ELF-1 (cell line): ENCODE measurements at regions not wholly inside any gene's neighbourhood (a gene's known extent, or its start where the extent isn't known, plus 50 kb on each side); places are given as distances from the start of the nearest gene placed in this dataset.

Source experiments
- DNase-seq: peaks from one replicate; pipeline ENCODE4 v3.0.0-alpha.2; 2016; ENCODE audit warnings: low read depth, low spot score

- DNase-seq: no peak
Observed at GRCh38 chr5:123819386-123819785, 307.4 kb downstream of the CSNK1G3 start.

DNA sequence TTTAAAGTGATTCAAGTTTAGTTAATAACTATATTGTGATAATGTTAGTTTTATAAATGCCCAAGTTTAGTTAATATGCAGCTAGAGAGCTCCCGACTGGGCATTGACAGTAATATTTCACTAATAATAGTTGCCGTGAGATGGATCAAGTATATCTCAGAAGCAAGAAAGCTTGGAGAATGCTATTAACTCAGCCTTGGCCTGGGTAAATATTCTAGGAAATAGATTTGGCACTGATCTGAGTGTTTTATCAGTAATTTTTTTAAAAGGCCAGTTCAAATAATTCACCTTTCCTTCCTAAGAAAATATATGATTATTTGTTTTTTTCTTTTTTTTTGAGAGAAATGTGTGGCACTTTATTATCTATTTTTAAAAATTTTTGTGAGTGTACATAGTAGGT is 305.3 kb downstream of the CSNK1G3 start:
- DNase-seq: no peak

DNA sequence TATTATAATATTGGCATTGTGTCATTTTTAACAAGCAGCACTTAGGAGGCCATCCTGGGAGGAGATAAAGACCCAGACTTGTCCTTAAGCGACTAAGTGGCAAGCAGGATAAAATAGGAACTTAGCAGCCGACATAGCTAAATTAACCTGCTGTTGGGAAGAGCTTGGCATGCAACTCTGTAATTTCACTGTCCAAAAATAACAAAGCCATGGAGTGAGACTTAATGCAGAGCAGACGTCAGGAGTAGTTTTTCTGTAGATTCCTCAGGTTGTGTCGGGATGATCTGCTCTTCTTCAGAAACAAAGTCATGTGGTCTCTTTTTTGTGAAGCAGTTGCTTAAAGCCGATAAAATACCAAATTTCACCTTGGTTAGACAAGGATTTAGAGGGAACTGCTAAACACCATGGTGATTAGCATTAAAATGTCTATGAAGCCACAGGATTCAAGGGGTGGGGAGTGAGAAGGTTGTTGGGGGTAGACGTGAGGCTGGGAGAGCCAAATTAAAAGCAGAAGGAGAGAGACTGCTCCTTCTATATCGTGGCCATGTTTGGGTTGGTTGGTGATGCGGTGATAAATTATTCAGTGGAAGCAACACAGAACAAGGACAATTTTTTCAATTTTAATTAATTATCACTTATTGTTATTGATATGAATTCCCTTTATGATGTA is 303.0 kb downstream of the CSNK1G3 start:
- DNase-seq: no peak

- no peak for DNase-seq
Observed at GRCh38 chr5:123813937-123814624, 302.1 kb downstream of the CSNK1G3 start.

DNA sequence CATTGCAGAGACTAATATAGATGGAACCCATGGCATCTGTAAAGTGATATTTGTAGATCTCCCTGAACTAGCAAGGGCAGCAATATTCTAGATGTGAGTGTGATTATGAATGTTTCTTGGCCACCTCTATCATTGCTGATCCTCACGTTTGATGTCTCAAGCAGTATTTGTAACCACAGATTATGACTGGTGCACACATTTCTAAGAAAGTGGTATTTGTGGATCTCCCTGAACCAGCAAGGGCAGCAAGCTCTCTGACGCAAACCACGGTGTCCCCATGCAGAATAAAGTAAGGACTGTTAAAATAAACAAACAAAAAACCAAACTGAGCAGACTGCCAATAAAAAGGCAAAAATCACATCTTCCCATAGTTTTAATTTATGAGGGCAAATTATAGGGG is 301.3 kb downstream of the CSNK1G3 start:
- no peak for DNase-seq

GRCh38 chr5:123811831-123812230 is 299.9 kb downstream of the CSNK1G3 start:
- no peak for DNase-seq

GRCh38 chr5:123810746-123811340 is 298.9 kb downstream of the CSNK1G3 start:
- DNase-seq: no peak

DNA sequence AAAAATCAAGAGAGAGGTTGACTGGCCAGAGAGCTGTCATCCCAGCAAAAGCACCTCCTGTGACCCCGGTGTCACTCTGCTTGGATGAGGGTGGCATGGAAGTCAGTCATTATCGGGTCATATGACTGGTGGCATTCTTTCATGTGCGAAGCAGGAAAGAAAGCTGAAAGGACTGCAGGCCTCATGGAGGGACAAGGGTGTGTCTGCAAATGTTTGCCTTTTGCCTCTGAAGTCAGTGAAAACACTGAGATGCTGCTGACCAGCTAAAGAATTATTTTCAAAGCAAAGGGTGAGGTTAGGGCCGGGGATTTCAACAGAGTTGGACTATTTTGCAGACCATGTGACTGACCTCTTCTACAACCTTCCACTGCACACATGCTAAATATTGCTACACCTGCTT is 298.3 kb downstream of the CSNK1G3 start:
- peak; percentile 28 for DNase-seq

DNA sequence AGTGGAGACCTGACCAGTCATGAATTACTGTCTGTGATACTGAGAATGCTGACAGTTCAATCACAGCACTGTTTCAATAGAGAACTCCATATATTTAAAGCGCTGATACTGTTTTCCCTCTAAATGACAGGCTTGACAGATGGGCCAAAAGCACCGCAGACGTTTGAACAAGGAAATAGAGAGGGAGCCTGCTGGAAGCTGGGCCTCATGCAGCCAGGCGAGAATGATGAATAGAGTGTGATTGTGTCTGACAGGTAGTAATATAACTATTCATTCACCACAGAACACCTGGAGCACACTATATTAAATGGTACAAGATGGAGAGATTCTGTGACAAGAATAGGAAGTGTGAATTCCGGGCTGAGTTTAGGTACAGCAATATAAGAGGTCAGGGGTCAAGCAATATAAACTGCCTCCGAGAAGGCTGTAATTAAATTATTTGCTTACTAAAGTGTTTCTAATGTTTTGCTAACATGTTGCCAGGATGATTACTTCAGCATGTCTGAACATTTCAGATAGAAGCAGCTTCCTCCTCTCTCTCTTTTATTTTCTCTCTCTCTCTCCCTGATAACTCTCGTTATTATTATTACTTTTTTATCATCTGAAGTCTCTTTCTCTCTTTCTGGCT is 297.7 kb downstream of the CSNK1G3 start:
- DNase-seq: no peak

DNA sequence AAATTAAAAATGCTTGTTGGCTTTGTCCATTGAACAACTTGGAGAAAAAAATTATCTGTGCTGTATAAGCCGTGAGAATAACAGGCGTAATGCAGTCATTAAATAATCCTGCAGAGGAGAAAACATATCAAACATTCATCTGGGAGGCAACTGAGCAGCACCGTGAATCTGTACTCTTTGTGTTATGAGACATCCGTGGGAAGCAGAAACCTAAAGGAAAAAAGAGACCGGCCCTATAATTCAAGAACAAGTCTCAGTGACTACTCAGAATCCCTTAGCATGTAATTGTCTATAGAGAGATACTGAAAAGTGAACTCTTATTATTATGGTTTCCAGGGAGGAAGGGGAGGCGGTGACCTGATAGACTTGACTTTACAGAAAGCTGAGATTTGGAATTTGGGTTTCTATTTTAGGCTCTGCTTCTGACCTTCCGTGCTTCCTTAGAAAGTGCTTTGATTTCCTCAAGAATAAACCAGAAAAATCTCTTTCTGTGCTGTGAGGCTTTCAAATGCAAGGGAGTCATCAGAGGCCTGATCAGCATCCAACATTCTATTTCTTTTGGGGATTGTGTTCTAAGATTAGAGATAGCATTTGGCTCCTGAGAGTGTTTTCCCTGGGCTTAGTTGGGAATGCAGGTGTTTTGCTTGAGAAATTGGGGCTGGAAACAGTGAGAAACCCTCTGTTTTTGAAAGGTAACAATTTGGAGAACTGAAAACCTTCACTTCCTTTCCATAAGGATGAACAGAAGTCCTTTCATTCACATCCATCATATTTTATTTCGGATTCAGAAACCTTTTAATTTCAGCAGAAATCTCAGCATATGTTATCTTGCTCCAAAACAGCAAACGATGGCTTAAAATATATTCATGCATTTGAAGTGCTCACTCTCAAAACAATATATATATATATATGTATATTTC is 296.7 kb downstream of the CSNK1G3 start:
- DNase-seq: no peak

DNA sequence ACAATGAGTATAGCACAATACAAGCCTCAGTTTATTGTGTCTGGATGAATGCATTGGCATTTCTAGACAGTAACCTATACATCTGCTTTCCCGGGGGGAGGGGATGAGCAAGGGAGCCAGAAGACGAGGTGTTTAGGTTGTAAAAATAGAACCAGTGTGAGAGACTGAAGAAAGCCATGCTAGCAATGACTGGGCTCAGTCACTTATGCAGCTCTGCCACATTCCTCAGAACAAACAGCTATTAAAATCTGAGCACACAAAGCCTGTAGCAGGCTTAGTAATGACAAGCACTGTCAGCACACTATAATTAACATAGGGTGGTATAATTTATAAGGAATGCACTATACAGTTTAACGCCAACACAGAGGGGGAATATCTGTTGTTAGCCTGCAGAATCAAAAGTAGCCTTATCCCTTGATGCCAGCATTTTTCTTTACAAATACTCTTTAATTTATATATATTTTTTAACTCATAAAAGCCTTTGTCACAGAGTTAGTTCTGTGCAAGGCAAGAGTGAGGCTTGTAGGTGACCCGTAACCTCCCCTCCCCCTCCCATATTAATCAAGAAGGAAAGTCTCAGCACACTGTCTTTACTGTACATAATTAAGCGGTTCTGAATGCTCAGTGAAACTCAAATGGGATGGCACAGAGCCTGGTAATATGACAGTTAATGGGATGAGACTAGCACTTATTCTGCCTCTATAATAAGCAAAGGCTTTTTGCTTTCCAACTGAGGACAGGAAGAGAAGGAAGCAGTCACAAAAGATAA is 295.4 kb downstream of the CSNK1G3 start:
- DNase-seq: peak; percentile 70

GRCh38 chr5:123806644-123807043 is 294.7 kb downstream of the CSNK1G3 start:
- DNase-seq: no peak

DNA sequence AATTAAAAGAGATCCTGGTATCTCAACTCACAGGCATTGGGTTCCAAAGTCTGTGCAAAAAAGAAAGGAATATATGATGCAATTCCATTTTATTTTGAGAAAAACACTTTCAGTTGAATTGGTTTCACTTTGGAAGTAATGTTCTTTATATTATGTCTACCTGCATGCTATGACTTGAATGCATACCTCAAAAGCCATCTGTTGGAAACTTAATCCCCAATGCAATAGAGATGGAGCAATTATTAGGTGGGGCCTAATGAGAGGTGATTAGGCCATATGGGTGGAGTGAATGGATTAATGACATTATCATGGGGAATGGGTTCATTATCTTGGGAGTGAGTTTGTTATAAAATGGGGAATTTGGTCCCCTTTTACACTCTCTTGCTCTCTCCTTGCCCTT is 293.3 kb downstream of the CSNK1G3 start:
- no peak for DNase-seq

GRCh38 chr5:123803359-123803758 is 291.4 kb downstream of the CSNK1G3 start:
- no peak for DNase-seq

GRCh38 chr5:123802298-123802951 is 290.4 kb downstream of the CSNK1G3 start:
- peak; percentile 67 for DNase-seq

DNA sequence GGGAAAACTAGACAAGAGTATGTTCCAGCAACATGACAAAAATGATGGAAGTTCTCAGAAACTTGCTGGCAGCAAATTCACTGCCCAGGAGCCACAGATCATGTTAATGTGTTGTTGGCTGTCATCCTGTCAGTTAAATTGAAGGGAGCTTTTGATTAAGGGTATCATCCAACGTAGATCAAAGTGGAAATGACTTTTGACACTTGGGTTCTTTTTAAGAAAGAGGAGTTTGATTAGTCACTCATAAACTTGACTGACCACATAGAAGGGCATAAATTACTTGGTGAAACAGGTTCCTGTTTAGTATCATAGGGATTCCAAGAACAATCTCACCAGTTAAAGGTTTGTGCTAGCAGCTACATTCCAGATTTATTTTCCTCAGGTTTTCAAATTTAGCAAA is 288.7 kb downstream of the CSNK1G3 start:
- DNase-seq: no peak

DNA sequence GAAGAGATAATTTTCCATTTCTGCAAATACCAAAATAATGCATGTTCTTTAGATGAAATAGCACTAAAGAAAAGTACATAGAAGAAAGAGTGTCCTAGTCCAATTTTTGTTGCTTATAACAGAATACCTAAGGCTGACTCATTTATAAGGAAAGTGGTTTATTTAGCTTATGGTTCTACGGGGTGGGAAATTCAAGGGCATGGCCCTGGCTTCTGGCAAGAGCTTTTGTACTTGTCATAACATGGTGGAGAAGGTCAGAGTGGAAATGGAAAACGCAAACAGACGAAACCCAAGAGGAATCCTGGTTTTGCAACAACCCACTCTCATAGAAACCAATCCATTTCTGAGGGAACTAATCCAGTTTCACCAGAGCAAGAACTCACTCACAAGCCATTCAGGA is 283.7 kb downstream of the CSNK1G3 start:
- no peak for DNase-seq

DNA sequence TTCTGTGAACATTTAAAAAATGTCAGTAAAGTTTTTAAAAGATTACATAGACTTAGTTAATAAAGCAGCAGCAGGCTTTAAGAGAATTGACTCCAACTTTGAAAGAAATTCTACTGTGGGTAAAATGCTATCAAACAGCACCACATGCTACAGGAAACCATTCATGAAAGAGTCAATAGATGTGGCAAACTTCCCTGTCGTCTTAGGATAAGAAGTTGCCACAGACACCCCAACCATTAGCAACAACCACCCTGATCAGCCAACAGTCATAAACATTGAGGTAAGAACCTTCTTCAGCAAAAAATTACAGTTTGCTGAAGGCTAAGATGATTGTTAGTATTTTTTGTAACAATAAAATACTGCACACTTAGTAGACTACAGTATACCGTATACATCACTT is 278.2 kb downstream of the CSNK1G3 start:
- DNase-seq: no peak

DNA sequence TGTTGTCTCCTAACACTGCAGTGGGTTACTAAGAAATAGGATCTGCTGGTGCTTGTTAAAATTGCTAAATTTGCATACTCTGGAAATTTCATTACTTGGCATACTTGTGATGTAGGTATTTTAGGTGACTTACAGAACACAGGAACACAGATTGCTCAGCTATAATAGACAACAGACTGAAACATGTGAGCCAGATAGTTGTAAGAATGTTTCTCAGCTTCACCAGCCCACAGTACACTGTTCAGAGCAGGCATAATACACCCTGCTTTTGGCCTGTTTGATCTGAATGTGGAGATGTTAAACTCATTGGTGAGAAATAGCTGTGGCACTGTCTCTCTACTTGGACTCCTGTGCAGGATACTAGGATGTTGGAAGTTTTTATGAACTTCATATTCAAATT is 275.7 kb downstream of the CSNK1G3 start:
- DNase-seq: no peak

- DNase-seq: no peak
Observed at GRCh38 chr5:123787136-123787535, 275.2 kb downstream of the CSNK1G3 start.
